Heart left ventricle (tissue), 16 donors: ENCODE measurements at regions not wholly inside any gene's neighbourhood (a gene's known extent, or its start where the extent isn't known, plus 50 kb on each side); places are given as distances from the start of the nearest gene placed in this dataset.

ENCODE experiments used
- ATAC-seq, 4 donors: fragments of 200-7000 bp; cut with Tn5 transposase; one replicate each; pipeline ENCODE4 v1.9.1; 2020 to 2022; ENCODE audit warnings: moderate library complexity in 4 of 4, mild to moderate bottlenecking in 3 of 4, moderate number of reproducible peaks in 1 of 4
- DNase-seq, 5 donors: peaks; one replicate each; pipeline ENCODE4 v3.0.0-alpha.2; 2020
- H3K27ac ChIP-seq, 12 donors: fragments of 200-600 bp; sonication (generic) in 4 of 12; one replicate each; pipeline versions ENCODE4 v1.5.0 to v1.8.0; 2016 to 2022; ENCODE audit warnings: mild to moderate bottlenecking in 2 of 12
- H3K27me3 ChIP-seq, 9 donors: fragments of 200-600 bp; sonication (generic) in 2 of 9; one replicate each; pipeline versions ENCODE4 v1.5.1 to v1.8.0; 2016 to 2022; ENCODE audit warnings: mild to moderate bottlenecking in 3 of 9
- H3K36me3 ChIP-seq, 9 donors: fragments of 200-600 bp; sonication (generic) in 2 of 9; one replicate each; pipeline versions ENCODE4 v1.5.0 to v1.8.0; 2018 to 2022; ENCODE audit warnings: mild to moderate bottlenecking in 2 of 9
- H3K4me1 ChIP-seq, 12 donors: fragments of 200-600 bp; sonication (generic) in 4 of 12; one replicate each; pipeline versions ENCODE4 v1.5.0 to v1.8.0; 2016 to 2022; ENCODE audit warnings: mild to moderate bottlenecking in 3 of 12
- H3K4me3 ChIP-seq, 12 donors: fragments of 200-600 bp; sonication (generic) in 4 of 12; one replicate each; pipeline versions ENCODE4 v1.5.0 to v1.8.0; 2017 to 2022; ENCODE audit warnings: mild to moderate bottlenecking in 9 of 12, moderate library complexity in 4 of 12
- H3K9me3 ChIP-seq, 12 donors: fragments of 200-600 bp; sonication (generic) in 4 of 12; one replicate each; pipeline versions ENCODE4 v1.5.0 to v1.8.0; 2016 to 2022; ENCODE audit warnings: mild to moderate bottlenecking in 1 of 12
- CTCF ChIP-seq, 12 donors: fragments of 200-600 bp; sonication (generic) in 4 of 12; IDR thresholded peaks; one replicate each; pipeline versions ENCODE4 v1.5.0 to v1.8.0; 2018 to 2022; ENCODE audit warnings: antibody characterized with exemption in 12 of 12, mild to moderate bottlenecking in 5 of 12
- POLR2A ChIP-seq, 2 donors: fragments of 450-650 bp; IDR thresholded peaks; one replicate each; pipeline ENCODE4 v1.6.1; 2017; ENCODE audit warnings: antibody characterized with exemption in 2 of 2, mild to moderate bottlenecking in 2 of 2, moderate library complexity in 2 of 2
- WGBS, 4 donors: extraction: QIAGEN DNeasy Blood & Tissue Kit in 2 of 4; methylation state at CpG; one replicate each; pipeline versions ENCODE4 v1.1.5 to v1.1.7; 2013 to 2018; 5-methylcytosine and 5-hydroxymethylcytosine counted together
- intact Hi-C, 10 donors: fragments of 100-400 bp; cut with DNase I; formaldehyde crosslinking; loops; one replicate each; pipeline versions ENCODE4 v1.11.1 to v1.14.2; 2022
- donor health status: ischemic (EF 13 %, LVEDD 7.1; RV severe dilation, severe dysfunction).
- donor health status: healthy with polysubstance abuse.
- donor health status: DM: no; HTN: yes; CAD: no.
- donor health status: DM: no; HTN: no; CAD: no.
- donor health status: ischemic (EF 25% LVEDD 6.9; RV normal size, moderate dysfunction).
- donor health status: ischemic (EF 25% LVEDD 5.7; RV mildly dilated, moderate dysfunction).
- donor health status: healthy.
- donor health status: DM: yes; HTN: yes; CAD: no.
- donor health status: ischemic (EF 35%, LVEDD 5.7; RV mildly dilated, moderate dysfunction).
- donor health status: nonischemic (EF 11% LVEDD 7.7; RV severe dilation, severe dysfunction).
- donor health status: DM: yes; HTN: yes; CAD: no.
- donor health status: PGD.
- donor health status: ischemic (EF 29% LVEDD 5.4; RV normal size, mild dysfunction).
- donor health status: nonischemic (EF 23%, LVEDD 6.1; RV moderate dilation, normal function).

GRCh38 chr15:39051626-39052322 lies 487.2 kb upstream of the RASGRP1 start:
- no peak for TF ChIP-seq CTCF (IDR thresholded peaks at IDR 0.05)
- no peak for TF ChIP-seq POLR2A (IDR thresholded peaks at IDR 0.05)
- no peaks in the 10 kb centered on the region for H3K27me3 ChIP-seq
- H3K27ac ChIP-seq, result no peak overlapping the region
- H3K36me3 ChIP-seq, result no peaks in the 10 kb centered on the region
- intact Hi-C loops, result no loop called here
- peaks cover 0 to 28% (median 15%) of the 10 kb centered on the region in 12 donors for H3K9me3 ChIP-seq
- DNase-seq (no peak), ATAC-seq (no peak)
- no peak overlapping the region for H3K4me3 ChIP-seq
- whole genome bisulfite sequencing, 4 donors, result 92 to 96% (median 95%) methylated on average over 4 of the region's 4 CpGs
- peaks cover 0 to 5% (median 0%) of the 10 kb centered on the region in 12 donors for H3K4me1 ChIP-seq

GRCh38 chr15:39052323-39052705 lies 487.7 kb upstream of the RASGRP1 start:
- no peak for DNase-seq

GRCh38 chr15:39053480-39053879 lies 488.9 kb upstream of the RASGRP1 start:
- no peaks in the 10 kb centered on the region for H3K36me3 ChIP-seq
- H3K4me3 ChIP-seq, result no peak overlapping the region
- peaks cover 0 to 6% (median 0%) of the 10 kb centered on the region in 12 donors for H3K4me1 ChIP-seq
- intact Hi-C loops, result no loop called here
- ATAC-seq (peak in 2 of 4 donors; percentile 28 to 39), DNase-seq (no peak)
- no peak overlapping the region for H3K27ac ChIP-seq
- TF ChIP-seq POLR2A (IDR thresholded peaks at IDR 0.05) (no peak), CTCF (IDR thresholded peaks at IDR 0.05) (no peak)
- H3K27me3 ChIP-seq, result no peaks in the 10 kb centered on the region
- peaks cover 0 to 24% (median 15%) of the 10 kb centered on the region in 12 donors for H3K9me3 ChIP-seq

More at GRCh38 chr15:39052323-39052705, 487.7 kb upstream of the RASGRP1 start:
- no peaks in the 10 kb centered on the region for H3K27me3 ChIP-seq
- intact Hi-C loops, result no loop called here
- H3K27ac ChIP-seq, result no peak overlapping the region
- H3K4me1 ChIP-seq, result peaks cover 0 to 6% (median 0%) of the 10 kb centered on the region in 12 donors
- ATAC-seq, result no peak
- no peak overlapping the region for H3K4me3 ChIP-seq
- TF ChIP-seq CTCF (IDR thresholded peaks at IDR 0.05) (no peak), POLR2A (IDR thresholded peaks at IDR 0.05) (no peak)
- H3K9me3 ChIP-seq, result peaks cover 0 to 28% (median 15%) of the 10 kb centered on the region in 12 donors
- H3K36me3 ChIP-seq, result no peaks in the 10 kb centered on the region

GRCh38 chr15:39054128-39054732 lies 489.6 kb upstream of the RASGRP1 start:
- Histone ChIP-seq H3K9me3 (peaks cover 0 to 17% (median 9%) of the 10 kb centered on the region in 12 donors), H3K4me3 (no peak overlapping the region), H3K36me3 (no peaks in the 10 kb centered on the region), H3K4me1 (peaks cover 0 to 6% (median 0%) of the 10 kb centered on the region in 12 donors), H3K27me3 (no peaks in the 10 kb centered on the region), H3K27ac (no peak overlapping the region)
- no peak for ATAC-seq
- TF ChIP-seq POLR2A (IDR thresholded peaks at IDR 0.05), result no peak
- no peak for TF ChIP-seq CTCF (IDR thresholded peaks at IDR 0.05)
- DNase-seq, result no peak
- intact Hi-C loops, result no loop called here
- 63 to 75% (median 69%) methylated on average over 5 of the region's 5 CpGs for WGBS, 4 donors
